ENCODE measurements at regions not wholly inside any gene's neighbourhood (a gene's known extent, or its start where the extent isn't known, plus 50 kb on each side); places are given as distances from the start of the nearest gene placed in this dataset.

- Histone ChIP-seq H3K36me3 (ENCODE audit: control insufficient read depth, insufficient read depth, low read length) (no peaks in the 10 kb centered on the region), H3K4me1 (ENCODE audit: control insufficient read depth, insufficient read depth, low read length) (no peaks in the 10 kb centered on the region), H3K27me3 (ENCODE audit: control insufficient read depth, insufficient read depth, low read length) (no peaks in the 10 kb centered on the region), H3K9me3 (ENCODE audit: control insufficient read depth, insufficient read depth, low read depth, low read length) (no peaks in the 10 kb centered on the region), H3K4me3 (ENCODE audit: low read depth in 2 of 2, low read length in 2 of 2) (no peak overlapping the region), H3K27ac (ENCODE audit: low read length) (peak overlapping the region; percentile 39; the same call in 1 of the 2 replicates)
- no peak for ATAC-seq
- no peak for DNase-seq (ENCODE audit: low read depth, low spot score)
- no peak for TF ChIP-seq SIN3A (IDR thresholded peaks at IDR 0.05; ENCODE audit: borderline replicate concordance, insufficient read depth, low read depth, low read length)
- TF ChIP-seq TCF7L2 (IDR thresholded peaks at IDR 0.05; ENCODE audit: low read depth, low read length) = no peak
- TF ChIP-seq, protein P1, sequence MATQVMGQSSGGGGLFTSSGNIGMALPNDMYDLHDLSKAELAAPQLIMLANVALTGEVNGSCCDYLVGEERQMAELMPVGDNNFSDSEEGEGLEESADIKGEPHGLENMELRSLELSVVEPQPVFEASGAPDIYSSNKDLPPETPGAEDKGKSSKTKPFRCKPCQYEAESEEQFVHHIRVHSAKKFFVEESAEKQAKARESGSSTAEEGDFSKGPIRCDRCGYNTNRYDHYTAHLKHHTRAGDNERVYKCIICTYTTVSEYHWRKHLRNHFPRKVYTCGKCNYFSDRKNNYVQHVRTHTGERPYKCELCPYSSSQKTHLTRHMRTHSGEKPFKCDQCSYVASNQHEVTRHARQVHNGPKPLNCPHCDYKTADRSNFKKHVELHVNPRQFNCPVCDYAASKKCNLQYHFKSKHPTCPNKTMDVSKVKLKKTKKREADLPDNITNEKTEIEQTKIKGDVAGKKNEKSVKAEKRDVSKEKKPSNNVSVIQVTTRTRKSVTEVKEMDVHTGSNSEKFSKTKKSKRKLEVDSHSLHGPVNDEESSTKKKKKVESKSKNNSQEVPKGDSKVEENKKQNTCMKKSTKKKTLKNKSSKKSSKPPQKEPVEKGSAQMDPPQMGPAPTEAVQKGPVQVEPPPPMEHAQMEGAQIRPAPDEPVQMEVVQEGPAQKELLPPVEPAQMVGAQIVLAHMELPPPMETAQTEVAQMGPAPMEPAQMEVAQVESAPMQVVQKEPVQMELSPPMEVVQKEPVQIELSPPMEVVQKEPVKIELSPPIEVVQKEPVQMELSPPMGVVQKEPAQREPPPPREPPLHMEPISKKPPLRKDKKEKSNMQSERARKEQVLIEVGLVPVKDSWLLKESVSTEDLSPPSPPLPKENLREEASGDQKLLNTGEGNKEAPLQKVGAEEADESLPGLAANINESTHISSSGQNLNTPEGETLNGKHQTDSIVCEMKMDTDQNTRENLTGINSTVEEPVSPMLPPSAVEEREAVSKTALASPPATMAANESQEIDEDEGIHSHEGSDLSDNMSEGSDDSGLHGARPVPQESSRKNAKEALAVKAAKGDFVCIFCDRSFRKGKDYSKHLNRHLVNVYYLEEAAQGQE (IDR thresholded peaks at IDR 0.05; ENCODE audit: insufficient read depth in 1 of 2, low read depth in 2 of 2, low read length in 1 of 2) = no peak
- intact Hi-C loops (cut with micrococcal nuclease; ENCODE audit: unreplicated experiment) = no loop called here
- ChIA-PET CTCF (no interaction called here), POLR2A (no interaction called here)
- BruUV-seq (replicated peaks) = no TSS peak
- in situ Hi-C loops (cut with HindIII; ENCODE audit: low pct_unique_long_range_greater_than_20kb, low sequenced_read_pairs) = no loop called here
These were observed 107.1 kb upstream of the ITGB1 start for GRCh38 chr10:33065111-33065510.

DNA sequence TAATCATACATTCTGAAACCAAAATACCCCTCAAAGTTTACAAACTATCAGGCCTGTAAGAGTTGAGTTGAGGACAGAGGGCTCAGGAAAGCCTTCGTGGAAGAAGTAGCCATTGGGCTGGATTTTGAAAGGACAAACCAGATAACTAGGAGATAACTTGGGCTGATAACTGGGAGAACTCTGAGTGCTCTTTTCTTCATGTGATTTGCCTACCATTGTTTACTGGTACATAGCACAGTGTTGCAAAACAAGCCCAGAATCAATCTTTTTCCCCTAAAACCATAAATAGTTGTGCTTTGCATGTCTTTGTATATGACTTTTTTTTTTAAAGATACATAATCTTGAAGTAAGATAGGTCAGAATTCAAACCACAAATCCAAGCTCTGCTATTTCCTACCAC lies 106.7 kb upstream of the ITGB1 start:
- no peaks in the 10 kb centered on the region for H3K9me3 ChIP-seq (ENCODE audit: control insufficient read depth, insufficient read depth, low read depth, low read length)
- POLR2A ChIA-PET = no interaction called here
- no peaks in the 10 kb centered on the region for H3K4me1 ChIP-seq (ENCODE audit: control insufficient read depth, insufficient read depth, low read length)
- H3K36me3 ChIP-seq (ENCODE audit: control insufficient read depth, insufficient read depth, low read length) = no peaks in the 10 kb centered on the region
- no peak for ATAC-seq
- no TSS peak for BruUV-seq (replicated peaks)
- H3K27me3 ChIP-seq (ENCODE audit: control insufficient read depth, insufficient read depth, low read length) = no peaks in the 10 kb centered on the region
- CTCF ChIA-PET = no interaction called here
- no peak overlapping the region for H3K4me3 ChIP-seq (ENCODE audit: low read depth in 2 of 2, low read length in 2 of 2)
- in situ Hi-C loops (cut with HindIII; ENCODE audit: low pct_unique_long_range_greater_than_20kb, low sequenced_read_pairs) = no loop called here
- H3K27ac ChIP-seq (ENCODE audit: low read length) = peak overlapping the region; percentile 39; the same call in 1 of the 2 replicates
- no peak for DNase-seq (ENCODE audit: low read depth, low spot score)
- TF ChIP-seq POLR2AphosphoS5 (IDR thresholded peaks at IDR 0.05; ENCODE audit: low read depth, low read length) (no peak), TCF7L2 (IDR thresholded peaks at IDR 0.05; ENCODE audit: low read depth, low read length) (no peak)
- intact Hi-C loops (cut with micrococcal nuclease; ENCODE audit: unreplicated experiment) = no loop called here

GRCh38 chr10:33057620-33058019 lies 99.6 kb upstream of the ITGB1 start:
- BruUV-seq (replicated peaks) = no TSS peak
- DNase-seq (ENCODE audit: low read depth, low spot score) (no peak), ATAC-seq (no peak)
- no peaks in the 10 kb centered on the region for H3K4me1 ChIP-seq (ENCODE audit: control insufficient read depth, insufficient read depth, low read length)
- no peaks in the 10 kb centered on the region for H3K36me3 ChIP-seq (ENCODE audit: control insufficient read depth, insufficient read depth, low read length)
- POLR2A ChIA-PET = no interaction called here
- H3K4me3 ChIP-seq (ENCODE audit: low read depth in 2 of 2, low read length in 2 of 2) = no peak overlapping the region
- intact Hi-C loops (cut with micrococcal nuclease; ENCODE audit: unreplicated experiment) = no loop called here
- TF ChIP-seq POLR2AphosphoS5 (IDR thresholded peaks at IDR 0.05; ENCODE audit: low read depth, low read length) (no peak), TCF7L2 (IDR thresholded peaks at IDR 0.05; ENCODE audit: low read depth, low read length) (no peak), SIN3A (IDR thresholded peaks at IDR 0.05; ENCODE audit: borderline replicate concordance, insufficient read depth, low read depth, low read length) (no peak)
- TF ChIP-seq, protein P1 (IDR thresholded peaks at IDR 0.05; ENCODE audit: insufficient read depth in 1 of 2, low read depth in 2 of 2, low read length in 1 of 2) = no peak
- TF ChIP-seq, protein P2, sequence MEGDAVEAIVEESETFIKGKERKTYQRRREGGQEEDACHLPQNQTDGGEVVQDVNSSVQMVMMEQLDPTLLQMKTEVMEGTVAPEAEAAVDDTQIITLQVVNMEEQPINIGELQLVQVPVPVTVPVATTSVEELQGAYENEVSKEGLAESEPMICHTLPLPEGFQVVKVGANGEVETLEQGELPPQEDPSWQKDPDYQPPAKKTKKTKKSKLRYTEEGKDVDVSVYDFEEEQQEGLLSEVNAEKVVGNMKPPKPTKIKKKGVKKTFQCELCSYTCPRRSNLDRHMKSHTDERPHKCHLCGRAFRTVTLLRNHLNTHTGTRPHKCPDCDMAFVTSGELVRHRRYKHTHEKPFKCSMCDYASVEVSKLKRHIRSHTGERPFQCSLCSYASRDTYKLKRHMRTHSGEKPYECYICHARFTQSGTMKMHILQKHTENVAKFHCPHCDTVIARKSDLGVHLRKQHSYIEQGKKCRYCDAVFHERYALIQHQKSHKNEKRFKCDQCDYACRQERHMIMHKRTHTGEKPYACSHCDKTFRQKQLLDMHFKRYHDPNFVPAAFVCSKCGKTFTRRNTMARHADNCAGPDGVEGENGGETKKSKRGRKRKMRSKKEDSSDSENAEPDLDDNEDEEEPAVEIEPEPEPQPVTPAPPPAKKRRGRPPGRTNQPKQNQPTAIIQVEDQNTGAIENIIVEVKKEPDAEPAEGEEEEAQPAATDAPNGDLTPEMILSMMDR (IDR thresholded peaks at IDR 0.05) = no peak
- CTCF ChIA-PET = no interaction called here
- in situ Hi-C loops (cut with HindIII; ENCODE audit: low pct_unique_long_range_greater_than_20kb, low sequenced_read_pairs) = no loop called here
- no peaks in the 10 kb centered on the region for H3K27me3 ChIP-seq (ENCODE audit: control insufficient read depth, insufficient read depth, low read length)
- no peaks in the 10 kb centered on the region for H3K9me3 ChIP-seq (ENCODE audit: control insufficient read depth, insufficient read depth, low read depth, low read length)
- H3K27ac ChIP-seq (ENCODE audit: low read length) = no peak overlapping the region; the same call in 1 of the 2 replicates
